ENCODE measurements at regions not wholly inside any gene's neighbourhood (a gene's known extent, or its start where the extent isn't known, plus 50 kb on each side); places are given as distances from the start of the nearest gene placed in this dataset.

DNA sequence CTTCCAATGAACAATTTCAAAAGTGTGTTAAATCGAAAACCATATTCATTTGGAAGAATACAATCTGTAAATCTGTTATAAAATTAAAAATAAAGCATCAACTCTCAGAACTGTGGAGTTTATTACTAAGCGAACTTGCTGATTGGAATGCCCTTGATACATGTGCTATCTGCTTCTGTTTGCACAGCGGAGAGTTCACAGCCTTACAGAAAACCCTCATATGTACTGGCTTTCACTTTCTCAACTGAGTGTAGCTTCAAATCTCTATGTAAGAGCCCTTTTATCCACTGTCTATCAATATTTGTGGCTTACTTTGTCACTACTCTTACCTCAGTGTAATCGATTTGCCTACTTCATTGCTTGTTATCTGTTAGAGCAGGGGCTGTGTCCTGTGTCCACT, 447.4 kb downstream of the C6orf118 start:
- TF ChIP-seq, protein P1, sequence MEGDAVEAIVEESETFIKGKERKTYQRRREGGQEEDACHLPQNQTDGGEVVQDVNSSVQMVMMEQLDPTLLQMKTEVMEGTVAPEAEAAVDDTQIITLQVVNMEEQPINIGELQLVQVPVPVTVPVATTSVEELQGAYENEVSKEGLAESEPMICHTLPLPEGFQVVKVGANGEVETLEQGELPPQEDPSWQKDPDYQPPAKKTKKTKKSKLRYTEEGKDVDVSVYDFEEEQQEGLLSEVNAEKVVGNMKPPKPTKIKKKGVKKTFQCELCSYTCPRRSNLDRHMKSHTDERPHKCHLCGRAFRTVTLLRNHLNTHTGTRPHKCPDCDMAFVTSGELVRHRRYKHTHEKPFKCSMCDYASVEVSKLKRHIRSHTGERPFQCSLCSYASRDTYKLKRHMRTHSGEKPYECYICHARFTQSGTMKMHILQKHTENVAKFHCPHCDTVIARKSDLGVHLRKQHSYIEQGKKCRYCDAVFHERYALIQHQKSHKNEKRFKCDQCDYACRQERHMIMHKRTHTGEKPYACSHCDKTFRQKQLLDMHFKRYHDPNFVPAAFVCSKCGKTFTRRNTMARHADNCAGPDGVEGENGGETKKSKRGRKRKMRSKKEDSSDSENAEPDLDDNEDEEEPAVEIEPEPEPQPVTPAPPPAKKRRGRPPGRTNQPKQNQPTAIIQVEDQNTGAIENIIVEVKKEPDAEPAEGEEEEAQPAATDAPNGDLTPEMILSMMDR (conservative IDR thresholded peaks at IDR 0.05) = no peak
- no peak overlapping the region for H3K27ac ChIP-seq

DNA sequence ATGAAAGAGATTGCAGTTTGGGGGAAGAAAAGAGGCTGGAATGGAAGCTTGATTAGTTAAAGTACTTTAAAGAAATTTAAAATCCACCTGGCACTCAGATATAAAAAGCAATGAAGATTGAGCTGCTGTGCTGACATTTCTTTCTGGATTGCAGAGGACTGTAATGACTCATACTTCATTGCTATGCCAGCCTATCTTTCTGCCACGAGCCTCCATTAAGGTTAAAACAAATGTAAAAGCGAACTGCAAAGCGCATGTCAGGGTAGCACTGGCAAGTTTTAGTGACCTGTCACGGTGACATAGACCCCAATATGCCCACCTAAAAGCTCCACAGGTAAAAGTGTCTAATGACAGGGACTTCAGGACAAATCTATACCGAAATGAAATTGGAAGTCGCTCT, 449.6 kb downstream of the C6orf118 start:
- TF ChIP-seq, protein P1 (conservative IDR thresholded peaks at IDR 0.05) = no peak

DNA sequence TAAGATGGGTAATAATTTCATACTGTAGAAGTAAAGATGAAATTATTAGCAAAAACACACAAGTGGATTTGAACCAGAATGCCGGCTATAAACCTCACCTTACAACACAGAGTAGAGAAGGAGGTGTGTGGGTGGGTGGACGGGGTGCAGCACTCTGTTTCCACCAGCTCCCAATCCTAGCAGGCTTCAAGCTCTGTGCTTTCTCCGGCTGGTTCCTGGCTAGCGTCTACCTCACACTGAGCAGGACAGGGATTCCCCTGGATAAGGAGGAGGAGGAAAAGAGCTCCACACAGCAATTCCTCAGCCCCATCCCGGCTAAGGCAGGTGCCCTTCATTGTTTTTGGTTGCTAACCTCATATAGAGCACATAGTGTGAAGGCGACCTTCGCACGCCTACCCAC, 453.3 kb downstream of the C6orf118 start:
- TF ChIP-seq, protein P1 (conservative IDR thresholded peaks at IDR 0.05) = no peak
- no peak overlapping the region for H3K27ac ChIP-seq

More for the DNA sequence above, 449.6 kb downstream of the C6orf118 start:
- no peak overlapping the region for H3K27ac ChIP-seq

DNA sequence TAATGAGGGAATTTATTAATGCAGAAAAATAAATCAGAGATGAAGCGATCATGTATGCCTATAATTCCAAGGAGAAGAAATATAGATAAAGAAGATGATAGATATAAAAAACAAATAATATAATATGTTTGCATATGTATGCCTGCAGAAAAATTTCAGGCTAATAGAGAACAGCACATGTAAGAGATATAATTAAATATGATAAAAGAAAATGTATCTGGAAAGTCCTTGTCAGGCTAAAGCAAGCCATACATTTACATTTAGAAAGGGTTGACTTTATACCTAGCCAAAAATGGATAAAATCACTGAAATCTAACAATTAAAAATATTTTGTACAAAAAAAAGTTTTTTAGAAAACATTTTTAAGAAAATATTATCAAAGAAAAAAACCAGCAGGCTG, 454.1 kb downstream of the C6orf118 start:
- H3K27ac ChIP-seq = no peak overlapping the region
- TF ChIP-seq, protein P1 (conservative IDR thresholded peaks at IDR 0.05) = no peak

DNA sequence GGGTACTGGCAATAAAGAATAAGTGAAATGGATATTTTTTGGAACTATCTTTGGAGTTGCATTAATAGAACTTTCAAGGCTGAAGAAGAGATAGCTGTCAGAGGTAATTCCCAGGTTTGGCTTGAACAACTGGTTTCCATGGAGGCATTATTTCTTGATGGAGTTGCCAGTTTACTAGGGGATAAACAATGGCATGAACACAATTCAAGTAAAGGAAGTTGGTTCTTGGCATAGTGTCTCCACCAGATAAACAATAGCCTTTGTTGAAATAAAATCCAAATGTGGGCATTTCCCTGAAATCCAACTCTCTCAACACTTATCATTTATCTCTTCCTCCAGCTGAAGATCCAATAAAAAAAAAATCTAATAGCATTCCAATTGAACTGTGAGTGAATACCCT, 454.9 kb downstream of the C6orf118 start:
- TF ChIP-seq, protein P1 (conservative IDR thresholded peaks at IDR 0.05) = no peak
- H3K27ac ChIP-seq = no peak overlapping the region

DNA sequence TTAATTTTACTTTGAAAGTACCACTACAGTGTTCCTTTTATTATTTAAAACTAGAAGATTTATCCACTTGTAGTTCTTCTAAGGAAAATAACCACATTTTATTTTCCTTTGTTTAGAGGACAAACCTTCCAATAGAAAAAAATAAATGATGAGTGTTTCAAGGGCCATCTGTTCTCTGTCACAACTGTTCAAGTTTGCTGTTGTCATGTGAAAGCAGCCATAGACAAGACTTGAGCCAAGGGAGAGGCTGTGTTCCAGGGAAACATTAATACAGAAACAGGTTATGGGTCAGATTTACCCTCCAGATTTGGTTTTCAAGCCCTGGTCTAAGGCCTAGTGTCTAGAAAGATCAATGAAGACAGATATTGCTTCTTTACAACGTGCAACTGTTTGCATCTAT, 463.6 kb downstream of the C6orf118 start:
- TF ChIP-seq, protein P1 (conservative IDR thresholded peaks at IDR 0.05) = no peak

DNA sequence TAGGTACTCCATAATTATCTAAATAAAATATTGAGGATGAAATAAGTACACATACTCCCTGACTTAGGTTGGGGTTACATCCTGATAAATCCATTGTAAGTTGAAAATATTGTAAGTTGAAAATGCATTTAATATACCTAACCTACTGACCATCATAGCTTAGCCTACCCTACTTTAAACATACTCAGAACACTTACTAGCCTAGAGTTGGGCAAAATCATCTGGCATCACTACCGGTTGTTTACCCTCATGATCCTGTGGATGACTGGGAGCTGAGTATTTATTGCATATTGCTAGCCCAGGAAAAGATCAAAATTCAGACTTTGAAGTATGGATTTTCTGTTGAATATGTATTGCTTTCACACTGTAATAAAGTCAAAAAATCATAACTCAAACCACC, 467.3 kb downstream of the C6orf118 start:
- TF ChIP-seq, protein P1 (conservative IDR thresholded peaks at IDR 0.05) = no peak
- no peak overlapping the region for H3K27ac ChIP-seq

More for the DNA sequence above, 463.6 kb downstream of the C6orf118 start:
- H3K27ac ChIP-seq = no peak overlapping the region
